A549 (cell line): ENCODE measurements at regions not wholly inside any gene's neighbourhood (a gene's known extent, or its start where the extent isn't known, plus 50 kb on each side); places are given as distances from the start of the nearest gene placed in this dataset.

Experiments used
- ATAC-seq, 2 experiments: fragments of 200-7000 bp in 1 of 2; fragments of >200 bp in 1 of 2; cut with Nextera tagmentation in 1 of 2; cut with Tn5 transposase in 1 of 2; 3 replicates each; pipeline versions ENCODE4 v1.8.0 to v1.9.1; 2018 to 2020; ENCODE audit warnings: mild to moderate bottlenecking in 1 of 2, moderate library complexity in 1 of 2
- CTCF ChIA-PET: fragments of 300-600 bp; sonication (Branson Sonifier 250); formaldehyde crosslinking; extraction: SDS; loops from one replicate; lab custom pipeline; 2021; ENCODE audit warnings: antibody characterized with exemption, inconsistent platforms; lab: Yijun Ruan, JAX
- POLR2A ChIA-PET: fragments of 350-600 bp; formaldehyde crosslinking; extraction: SDS; loops from one replicate; lab custom pipeline; 2021; ENCODE audit warnings: antibody characterized with exemption, inconsistent platforms; lab: Yijun Ruan, JAX
- DNase-seq, 2 experiments: peaks; one replicate each; pipeline versions ENCODE4 v3.0.0 to v3.0.0-alpha.2; 2011 to 2016; ENCODE audit warnings: low read depth in 1 of 2, low spot score in 1 of 2
- FAIRE-seq: peaks from 2 replicates; lab custom pipeline; 2011; peaks lifted over from hg19 to GRCh38; lab: Jason Lieb, UNC
- H3K27ac ChIP-seq, 2 experiments: fragments of >200 bp; sonication (Bioruptor Twin); formaldehyde crosslinking; 3 replicates each; pipeline ENCODE4 v1.5.1; 2016 to 2017
- H3K4me1 ChIP-seq: fragments of >200 bp; sonication (Bioruptor Twin); formaldehyde crosslinking; 3 replicates; pipeline ENCODE4 v1.6.1; 2016
- H3K4me2 ChIP-seq: fragments of >200 bp; sonication (Bioruptor Twin); formaldehyde crosslinking; 3 replicates; pipeline ENCODE4 v1.6.1; 2016
- H3K4me3 ChIP-seq: fragments of >200 bp; sonication (Bioruptor Twin); formaldehyde crosslinking; 3 replicates; pipeline ENCODE4 v1.5.1; 2016
- H3K9me3 ChIP-seq: fragments of >200 bp; sonication (Bioruptor Twin); formaldehyde crosslinking; 3 replicates; pipeline ENCODE4 v1.6.1; 2016
- BHLHE40 ChIP-seq: IDR thresholded peaks from 2 replicates; pipeline ENCODE4 v1.6.1; 2012; ENCODE audit warnings: low read depth, low read length, inconsistent platforms
- CBX2 ChIP-seq: fragments of 200-600 bp; sonication (generic); IDR thresholded peaks from 2 replicates; pipeline ENCODE4 v1.6.1; 2016; ENCODE audit warnings: low read depth, mild to moderate bottlenecking, borderline replicate concordance
- CEBPB ChIP-seq, 2 experiments: fragments of >200 bp in 1 of 2; sonication (Bioruptor Twin) in 1 of 2; formaldehyde crosslinking in 1 of 2; IDR thresholded peaks; 2 replicates each; pipeline ENCODE4 v1.6.1; 2012 to 2016
- CHD4 ChIP-seq: fragments of 200-600 bp; sonication (generic); IDR thresholded peaks from 2 replicates; pipeline ENCODE4 v1.6.1; 2016; ENCODE audit warnings: antibody characterized with exemption, mild to moderate bottlenecking, borderline replicate concordance
- EHF ChIP-seq: fragments of 250-450 bp; sonication (Bioruptor Pico); IDR thresholded peaks from 2 replicates; pipeline ENCODE4 v1.5.0; 2020; ENCODE audit warnings: mild to moderate bottlenecking
- EP300 ChIP-seq, 2 experiments: fragments of >200 bp; sonication (Bioruptor Twin); formaldehyde crosslinking; IDR thresholded peaks; 2 replicates in 1 of 2; 3 replicates in 1 of 2; pipeline ENCODE4 v1.6.1; 2016 to 2017
- ESRRA ChIP-seq: fragments of 150-350 bp; IDR thresholded peaks from 2 replicates; pipeline ENCODE4 v1.6.1; 2014; ENCODE audit warnings: mild to moderate bottlenecking, low read length, borderline replicate concordance
- FOSL2 ChIP-seq, 2 experiments: fragments of 450-650 bp in 1 of 2; fragments of >200 bp in 1 of 2; sonication (Bioruptor Twin) in 1 of 2; formaldehyde crosslinking; IDR thresholded peaks; 2 replicates each; pipeline versions ENCODE4 v1.5.0 to v1.6.1; 2016 to 2020; ENCODE audit warnings: mild to moderate bottlenecking in 1 of 2, moderate library complexity in 1 of 2
- HEYL ChIP-seq: fragments of 250-450 bp; sonication (Bioruptor Pico); IDR thresholded peaks from 2 replicates; pipeline ENCODE4 v1.8.0; 2021; ENCODE audit warnings: mild to moderate bottlenecking, moderate library complexity
- JUNB ChIP-seq: fragments of >200 bp; sonication (Bioruptor Twin); formaldehyde crosslinking; IDR thresholded peaks from 2 replicates; pipeline ENCODE4 v1.6.1; 2016
- MYC ChIP-seq: IDR thresholded peaks from 2 replicates; pipeline ENCODE4 v1.6.1; 2012; ENCODE audit warnings: mild to moderate bottlenecking, inconsistent platforms, low read length, improper control_type of control experiment, borderline replicate concordance
- NFE2L2 ChIP-seq: fragments of 150-350 bp; conservative IDR thresholded peaks from 2 replicates; pipeline ENCODE4 v1.6.1; 2014; ENCODE audit warnings: low read length
- NR3C1 ChIP-seq: fragments of >200 bp; sonication (Bioruptor Twin); formaldehyde crosslinking; IDR thresholded peaks from 3 replicates; pipeline ENCODE4 v1.6.1; 2017
- POLR2A ChIP-seq: IDR thresholded peaks from 2 replicates; pipeline ENCODE4 v1.6.1; 2012; ENCODE audit warnings: mild to moderate bottlenecking, low read length
- RAD21 ChIP-seq, 2 experiments: fragments of >200 bp in 1 of 2; sonication (Bioruptor Twin) in 1 of 2; formaldehyde crosslinking in 1 of 2; IDR thresholded peaks in 1 of 2; conservative IDR thresholded peaks in 1 of 2; 2 replicates in 1 of 2; 3 replicates in 1 of 2; pipeline ENCODE4 v1.6.1; 2012 to 2018; ENCODE audit warnings: inconsistent platforms in 1 of 2
- RFX5 ChIP-seq: fragments of 450-650 bp; IDR thresholded peaks from 2 replicates; pipeline ENCODE4 v1.7.1; 2014; ENCODE audit warnings: antibody characterized with exemption, mild to moderate bottlenecking, moderate library complexity
- RNF2 ChIP-seq: fragments of 200-600 bp; sonication (generic); IDR thresholded peaks from 2 replicates; pipeline ENCODE4 v1.6.1; 2016; ENCODE audit warnings: low read depth, mild to moderate bottlenecking, antibody characterized with exemption, moderate library complexity, borderline replicate concordance
- SREBF2 ChIP-seq: fragments of 450-650 bp; IDR thresholded peaks from 2 replicates; pipeline ENCODE4 v1.6.1; 2014; ENCODE audit warnings: mild to moderate bottlenecking, moderate library complexity
- TP53 ChIP-seq: fragments of 250-450 bp; sonication (Bioruptor Pico); IDR thresholded peaks from 2 replicates; pipeline ENCODE4 v1.5.0; 2021; ENCODE audit warnings: mild to moderate bottlenecking, moderate library complexity
- WGBS: methylation state at CpG from one replicate; pipeline ENCODE4 v1.1.6; 2017; ENCODE audit errors: missing lambda C conversion rate; 5-methylcytosine and 5-hydroxymethylcytosine counted together
- TF ChIP-seq, protein P1 (sequence below): fragments of >200 bp; sonication (Bioruptor Twin); formaldehyde crosslinking; IDR thresholded peaks from 3 replicates; pipeline ENCODE4 v1.6.1; 2016
- TF ChIP-seq, protein P2 (sequence below): fragments of >200 bp; sonication (Bioruptor Twin); formaldehyde crosslinking; IDR thresholded peaks from 3 replicates; pipeline ENCODE4 v1.5.1; 2016
- TF ChIP-seq, protein P3 (sequence below): IDR thresholded peaks from 2 replicates; pipeline ENCODE4 v1.6.1; 2012; ENCODE audit warnings: low read depth, borderline replicate concordance
- TF ChIP-seq, protein P4 (sequence below): fragments of 250-450 bp; sonication (Bioruptor Pico); IDR thresholded peaks from 2 replicates; pipeline ENCODE4 v1.5.0; 2020; ENCODE audit warnings: low read depth, mild to moderate bottlenecking, moderate library complexity

DNA sequence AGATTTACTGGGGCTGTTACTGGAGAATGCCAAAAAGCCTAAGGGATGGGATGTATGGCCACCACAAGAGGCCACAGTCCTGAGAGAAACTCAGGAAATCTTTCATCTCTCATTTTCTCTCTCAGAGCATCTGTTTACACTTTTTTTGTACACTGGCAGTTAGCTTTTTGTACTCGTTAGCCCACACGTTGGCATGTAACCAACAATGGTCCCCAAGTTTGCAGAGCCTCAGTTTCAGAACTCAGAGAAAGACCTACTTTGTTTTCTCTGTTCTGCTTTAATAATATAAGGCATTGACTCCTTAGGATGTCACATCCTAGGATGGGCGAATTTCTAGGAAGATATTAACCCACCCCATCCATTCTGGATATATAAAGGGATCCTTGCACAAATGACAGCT, 183.5 kb downstream of the SUCNR1 start:
- Histone ChIP-seq H3K4me1 (no peaks in the 10 kb centered on the region), H3K9me3 (no peaks in the 10 kb centered on the region), H3K4me2 (no peak overlapping the region), H3K27ac (no peak overlapping the region), H3K4me3 (no peak overlapping the region)
- ChIA-PET CTCF (interaction anchor here (1.2 kb wide), 1 partner anchor 15 kb away, joined by 3 read pairs; no protein-coding TSS in a partner anchor), POLR2A (no interaction called here)
- TF ChIP-seq RNF2 (no peak), RFX5 (no peak), EP300 (IDR thresholded peaks at IDR 0.05) (no peak), CHD4 (no peak), SREBF2 (no peak), CEBPB (IDR thresholded peaks at IDR 0.05) (no peak), POLR2A (no peak), NR3C1 (no peak), BHLHE40 (no peak), ESRRA (no peak)
- TF ChIP-seq, protein P1, sequence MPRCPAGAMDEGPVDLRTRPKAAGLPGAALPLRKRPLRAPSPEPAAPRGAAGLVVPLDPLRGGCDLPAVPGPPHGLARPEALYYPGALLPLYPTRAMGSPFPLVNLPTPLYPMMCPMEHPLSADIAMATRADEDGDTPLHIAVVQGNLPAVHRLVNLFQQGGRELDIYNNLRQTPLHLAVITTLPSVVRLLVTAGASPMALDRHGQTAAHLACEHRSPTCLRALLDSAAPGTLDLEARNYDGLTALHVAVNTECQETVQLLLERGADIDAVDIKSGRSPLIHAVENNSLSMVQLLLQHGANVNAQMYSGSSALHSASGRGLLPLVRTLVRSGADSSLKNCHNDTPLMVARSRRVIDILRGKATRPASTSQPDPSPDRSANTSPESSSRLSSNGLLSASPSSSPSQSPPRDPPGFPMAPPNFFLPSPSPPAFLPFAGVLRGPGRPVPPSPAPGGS, result no peak
- TF ChIP-seq, protein P2, sequence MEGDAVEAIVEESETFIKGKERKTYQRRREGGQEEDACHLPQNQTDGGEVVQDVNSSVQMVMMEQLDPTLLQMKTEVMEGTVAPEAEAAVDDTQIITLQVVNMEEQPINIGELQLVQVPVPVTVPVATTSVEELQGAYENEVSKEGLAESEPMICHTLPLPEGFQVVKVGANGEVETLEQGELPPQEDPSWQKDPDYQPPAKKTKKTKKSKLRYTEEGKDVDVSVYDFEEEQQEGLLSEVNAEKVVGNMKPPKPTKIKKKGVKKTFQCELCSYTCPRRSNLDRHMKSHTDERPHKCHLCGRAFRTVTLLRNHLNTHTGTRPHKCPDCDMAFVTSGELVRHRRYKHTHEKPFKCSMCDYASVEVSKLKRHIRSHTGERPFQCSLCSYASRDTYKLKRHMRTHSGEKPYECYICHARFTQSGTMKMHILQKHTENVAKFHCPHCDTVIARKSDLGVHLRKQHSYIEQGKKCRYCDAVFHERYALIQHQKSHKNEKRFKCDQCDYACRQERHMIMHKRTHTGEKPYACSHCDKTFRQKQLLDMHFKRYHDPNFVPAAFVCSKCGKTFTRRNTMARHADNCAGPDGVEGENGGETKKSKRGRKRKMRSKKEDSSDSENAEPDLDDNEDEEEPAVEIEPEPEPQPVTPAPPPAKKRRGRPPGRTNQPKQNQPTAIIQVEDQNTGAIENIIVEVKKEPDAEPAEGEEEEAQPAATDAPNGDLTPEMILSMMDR, result no peak
- ATAC-seq (no peak), DNase-seq (no peak), FAIRE-seq (no peak)
- WGBS, result 78% methylated on average over 3 of the region's 3 CpGs

DNA sequence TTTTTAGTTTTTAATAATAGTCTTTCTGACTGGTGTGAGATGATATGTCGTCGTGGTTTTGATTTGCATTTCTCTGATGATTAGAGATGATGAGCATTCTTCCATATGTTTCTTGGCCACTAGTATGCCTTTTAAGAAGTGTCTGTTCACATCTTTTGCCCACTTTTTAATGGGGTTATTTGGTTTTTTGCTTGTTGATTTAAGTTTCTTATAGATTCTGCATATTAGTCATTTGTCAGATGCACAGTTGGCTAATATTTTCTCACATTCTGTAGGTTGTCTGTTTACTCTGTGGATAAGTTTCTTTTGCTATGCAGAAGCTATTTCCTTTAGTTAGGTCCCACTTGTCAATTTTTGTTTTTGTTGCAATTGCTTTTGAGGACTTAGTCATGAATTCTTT, 185.4 kb downstream of the SUCNR1 start:
- H3K27ac ChIP-seq, result no peak overlapping the region
- FAIRE-seq, result no peak
- TF ChIP-seq RAD21 (conservative IDR thresholded peaks at IDR 0.05 in 1 of 2, IDR thresholded peaks at IDR 0.05 in 1 of 2) (no peak), FOSL2 (IDR thresholded peaks at IDR 0.05) (no peak), FOSL2 (CRISPR knock-in tag; IDR thresholded peaks at IDR 0.05) (no peak), JUNB (no peak), EHF (CRISPR knock-in tag) (no peak), TP53 (CRISPR knock-in tag) (no peak)
- TF ChIP-seq, protein P3, sequence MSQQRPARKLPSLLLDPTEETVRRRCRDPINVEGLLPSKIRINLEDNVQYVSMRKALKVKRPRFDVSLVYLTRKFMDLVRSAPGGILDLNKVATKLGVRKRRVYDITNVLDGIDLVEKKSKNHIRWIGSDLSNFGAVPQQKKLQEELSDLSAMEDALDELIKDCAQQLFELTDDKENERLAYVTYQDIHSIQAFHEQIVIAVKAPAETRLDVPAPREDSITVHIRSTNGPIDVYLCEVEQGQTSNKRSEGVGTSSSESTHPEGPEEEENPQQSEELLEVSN, result no peak
- TF ChIP-seq, protein P2, result no peak
- H3K9me3 ChIP-seq, result no peaks in the 10 kb centered on the region
- H3K4me2 ChIP-seq, result no peak overlapping the region
- ATAC-seq, result no peak
- DNase-seq, result no peak
- no peak overlapping the region for H3K4me3 ChIP-seq
- ChIA-PET POLR2A (no interaction called here), CTCF (no interaction called here)
- 93% methylated on average over 2 of the region's 2 CpGs for WGBS
- no peaks in the 10 kb centered on the region for H3K4me1 ChIP-seq

DNA sequence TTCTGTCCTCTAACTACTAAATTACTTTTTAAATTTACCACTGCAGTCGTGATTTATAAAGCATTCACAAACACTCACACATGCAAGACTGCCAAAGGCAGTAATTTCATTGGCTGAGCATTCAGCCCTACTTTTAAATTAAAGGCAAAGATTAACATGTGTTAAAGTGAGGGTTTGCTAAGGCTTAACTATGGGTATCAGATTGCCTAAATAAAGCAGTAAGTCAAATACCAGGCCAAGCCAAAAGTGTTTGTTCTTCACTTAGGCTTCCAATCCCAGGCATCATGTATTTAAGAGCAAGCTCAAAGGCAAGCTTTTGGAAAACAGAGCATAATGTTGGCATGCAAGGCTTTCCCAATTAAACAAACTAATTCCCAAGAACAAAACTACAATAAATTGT, 187.3 kb downstream of the SUCNR1 start:
- ATAC-seq (no peak), FAIRE-seq (no peak), DNase-seq (no peak)
- no peak overlapping the region for H3K4me3 ChIP-seq
- 50% methylated on average over 1 of the region's 1 CpG for WGBS
- H3K4me1 ChIP-seq, result no peaks in the 10 kb centered on the region
- no peaks in the 10 kb centered on the region for H3K9me3 ChIP-seq
- H3K27ac ChIP-seq, result no peak overlapping the region
- ChIA-PET CTCF (interaction anchor here (1.1 to 1.4 kb wide), 2 partner anchors 12 to 411 kb away, joined by 3 to 5 read pairs; no protein-coding TSS in a partner anchor), POLR2A (no interaction called here)
- no peak overlapping the region for H3K4me2 ChIP-seq
- TF ChIP-seq, protein P2, result no peak
- TF ChIP-seq NFE2L2 (no peak), MYC (no peak), CEBPB (IDR thresholded peaks at IDR 0.05) (no peak), HEYL (CRISPR knock-in tag) (no peak), CBX2 (no peak)
- TF ChIP-seq, protein P4, sequence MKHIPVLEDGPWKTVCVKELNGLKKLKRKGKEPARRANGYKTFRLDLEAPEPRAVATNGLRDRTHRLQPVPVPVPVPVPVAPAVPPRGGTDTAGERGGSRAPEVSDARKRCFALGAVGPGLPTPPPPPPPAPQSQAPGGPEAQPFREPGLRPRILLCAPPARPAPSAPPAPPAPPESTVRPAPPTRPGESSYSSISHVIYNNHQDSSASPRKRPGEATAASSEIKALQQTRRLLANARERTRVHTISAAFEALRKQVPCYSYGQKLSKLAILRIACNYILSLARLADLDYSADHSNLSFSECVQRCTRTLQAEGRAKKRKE, result no peak
